ENCODE measurements at regions not wholly inside any gene's neighbourhood (a gene's known extent, or its start where the extent isn't known, plus 50 kb on each side); places are given as distances from the start of the nearest gene placed in this dataset.

- DNase-seq, result no peak
Measured at GRCh38 chr6:105954148-105954547, 132.0 kb upstream of the PRDM1 start.

- DNase-seq, result no peak
Measured at GRCh38 chr6:105952772-105953690, 133.1 kb upstream of the PRDM1 start.

DNA sequence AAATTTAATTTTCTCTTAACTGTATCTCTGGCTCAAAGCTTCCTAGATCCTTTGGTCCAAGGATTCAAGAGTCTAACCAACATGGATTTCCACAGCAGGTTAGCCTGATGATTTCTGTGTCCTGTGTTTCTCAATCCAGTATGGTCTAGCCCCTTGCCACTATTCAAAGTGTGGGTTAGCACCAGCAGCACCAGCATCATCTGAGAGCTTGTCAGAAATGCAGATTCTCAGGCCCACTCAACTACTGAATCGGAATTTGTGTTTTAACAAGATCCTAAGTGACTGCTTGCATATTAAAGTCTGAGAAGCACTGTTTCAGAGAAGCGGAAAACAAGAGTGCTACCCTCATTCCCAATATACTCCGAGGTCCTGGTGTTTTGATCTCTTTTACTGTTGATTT lies 133.8 kb upstream of the PRDM1 start:
- no peak for DNase-seq

DNA sequence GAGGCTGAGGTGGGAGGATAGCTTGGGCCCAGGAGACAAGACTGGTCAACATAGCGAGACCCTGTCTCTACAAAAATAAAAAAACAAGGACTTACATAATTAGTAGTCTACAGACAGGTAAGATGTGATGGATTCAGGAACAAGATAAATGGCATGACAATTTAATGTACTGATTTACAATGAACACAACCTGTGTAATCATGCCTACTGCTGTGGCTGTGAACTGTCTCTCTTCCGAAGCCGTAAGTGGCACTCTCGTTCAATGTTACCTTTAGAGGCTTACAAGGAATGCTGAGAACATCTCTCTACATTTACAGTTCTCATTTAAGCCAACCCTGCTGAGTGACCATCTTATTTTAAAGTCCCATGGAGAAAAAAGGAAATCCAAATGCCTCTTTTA lies 134.8 kb upstream of the PRDM1 start:
- no peak for DNase-seq

- no peak for DNase-seq
Measured at GRCh38 chr6:105949869-105950268, 136.3 kb upstream of the PRDM1 start.

- no peak for DNase-seq
Measured at GRCh38 chr6:105943514-105943913, 142.6 kb upstream of the PRDM1 start.

- DNase-seq, result no peak
Measured at GRCh38 chr6:105941621-105942412, 144.3 kb upstream of the PRDM1 start.

GRCh38 chr6:105940990-105941389 lies 145.1 kb upstream of the PRDM1 start:
- DNase-seq, result no peak

DNA sequence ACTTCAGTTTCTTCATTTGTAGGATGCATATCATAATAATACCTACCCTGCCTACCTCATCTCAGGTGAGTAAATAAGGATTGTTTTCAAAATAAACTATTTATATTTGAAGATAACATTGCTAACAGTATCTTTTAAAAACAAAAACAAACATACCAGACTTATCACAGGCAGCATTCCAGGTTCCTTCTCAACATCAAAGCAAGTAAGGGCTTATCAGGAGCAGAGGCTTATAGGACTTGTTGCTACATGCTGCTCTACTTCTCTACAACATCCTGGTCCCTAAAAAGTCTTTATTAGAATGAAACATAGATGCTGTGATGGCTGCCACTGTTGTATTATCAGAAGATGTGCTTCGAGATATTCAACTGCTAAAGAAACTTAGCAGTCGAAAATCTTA lies 149.2 kb upstream of the PRDM1 start:
- no peak for DNase-seq

GRCh38 chr6:105935416-105935815 lies 150.7 kb upstream of the PRDM1 start:
- DNase-seq, result no peak

GRCh38 chr6:105934708-105935107 lies 151.4 kb upstream of the PRDM1 start:
- DNase-seq, result no peak

DNA sequence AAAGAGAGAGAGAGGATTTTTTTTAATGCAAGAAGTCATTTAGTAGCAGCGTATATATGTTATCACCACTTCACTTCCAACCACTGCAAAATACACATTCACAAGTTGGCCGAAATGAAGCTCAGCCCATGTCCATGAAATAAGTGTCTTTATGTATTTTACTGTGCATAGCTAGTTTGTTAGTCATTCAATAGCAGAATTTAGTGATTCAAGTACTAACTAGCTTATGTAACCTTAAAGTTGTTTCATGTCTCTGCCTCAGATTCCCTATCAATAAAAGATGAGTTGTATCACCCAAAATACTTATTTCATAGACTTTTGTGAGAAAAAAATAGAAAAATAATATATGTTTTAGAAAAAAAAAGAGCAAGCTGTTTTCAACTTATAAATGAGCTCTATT lies 153.7 kb upstream of the PRDM1 start:
- no peak for DNase-seq

- peak; percentile 35 for DNase-seq
Measured at GRCh38 chr6:105929626-105930025, 156.5 kb upstream of the PRDM1 start.

GRCh38 chr6:105926318-105926717 lies 159.8 kb upstream of the PRDM1 start:
- peak; percentile 19 for DNase-seq

GRCh38 chr6:105925706-105926105 lies 160.4 kb upstream of the PRDM1 start:
- DNase-seq, result no peak

DNA sequence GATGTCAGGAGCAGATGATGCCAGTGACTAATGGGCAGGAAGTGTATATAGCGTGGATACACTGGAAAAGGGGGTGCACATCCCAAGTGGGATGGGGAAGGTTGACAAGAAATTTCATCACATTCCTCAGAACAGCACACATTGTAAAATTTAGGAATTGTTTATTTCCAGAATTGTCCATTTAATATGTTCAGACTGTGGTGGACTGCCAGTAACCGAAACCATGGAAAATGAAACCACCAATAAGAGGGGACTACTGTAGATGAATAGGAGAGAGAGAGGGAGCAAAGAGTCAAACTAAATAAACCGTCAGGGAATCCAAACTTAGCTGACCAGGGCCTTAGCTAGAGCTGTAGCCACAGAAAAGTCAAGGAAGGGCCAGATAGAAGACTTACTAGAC lies 164.4 kb upstream of the PRDM1 start:
- no peak for DNase-seq

DNA sequence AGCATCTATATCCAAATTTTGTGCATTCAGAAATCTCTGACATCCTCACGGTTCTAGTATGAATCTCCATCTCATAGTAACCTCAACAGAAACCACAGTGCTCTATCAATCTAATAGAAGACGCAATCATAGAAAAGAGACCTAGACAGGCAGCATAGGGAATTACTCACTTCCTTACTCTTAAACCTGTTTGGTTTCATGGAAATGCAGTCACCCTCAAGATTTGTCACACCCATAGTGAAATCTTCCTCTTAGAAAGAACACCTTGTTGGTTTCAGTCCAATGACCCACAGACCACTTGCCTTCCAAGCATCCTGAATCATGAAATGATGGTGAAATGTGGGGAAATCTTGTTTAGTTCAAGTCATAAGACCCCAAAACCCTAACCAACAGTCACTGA lies 166.1 kb upstream of the PRDM1 start:
- DNase-seq, result no peak

DNA sequence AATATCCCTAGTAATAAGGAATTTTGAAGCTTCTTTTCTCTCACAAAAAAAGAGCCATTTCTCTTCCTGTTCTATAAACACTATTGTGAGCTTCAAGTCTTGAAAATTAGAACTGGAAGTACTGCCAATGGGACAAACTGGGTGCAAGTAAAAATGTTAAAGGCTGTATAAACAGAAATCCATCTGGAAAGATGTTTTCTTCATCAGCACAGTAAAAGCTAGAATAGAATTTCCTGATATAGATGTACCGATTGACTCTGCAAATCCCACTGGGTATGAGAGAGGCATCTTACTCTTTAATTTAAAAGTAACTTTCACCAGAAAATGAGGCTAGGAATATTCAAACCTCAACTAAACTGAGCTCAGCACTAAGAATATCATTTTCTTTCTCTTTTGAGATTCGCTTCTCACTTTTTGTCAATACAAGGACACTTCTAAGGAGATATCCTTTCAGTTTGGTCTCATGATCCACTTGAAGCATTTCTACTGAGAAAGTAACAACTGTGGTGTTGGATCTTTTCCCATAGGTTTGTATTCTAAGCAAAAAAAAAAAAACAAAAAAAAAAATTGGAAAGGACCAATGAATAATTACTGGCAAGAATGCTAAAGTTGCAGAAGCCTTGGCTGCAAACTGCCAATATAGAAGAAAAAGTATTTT lies 169.0 kb upstream of the PRDM1 start:
- no peak for DNase-seq

DNA sequence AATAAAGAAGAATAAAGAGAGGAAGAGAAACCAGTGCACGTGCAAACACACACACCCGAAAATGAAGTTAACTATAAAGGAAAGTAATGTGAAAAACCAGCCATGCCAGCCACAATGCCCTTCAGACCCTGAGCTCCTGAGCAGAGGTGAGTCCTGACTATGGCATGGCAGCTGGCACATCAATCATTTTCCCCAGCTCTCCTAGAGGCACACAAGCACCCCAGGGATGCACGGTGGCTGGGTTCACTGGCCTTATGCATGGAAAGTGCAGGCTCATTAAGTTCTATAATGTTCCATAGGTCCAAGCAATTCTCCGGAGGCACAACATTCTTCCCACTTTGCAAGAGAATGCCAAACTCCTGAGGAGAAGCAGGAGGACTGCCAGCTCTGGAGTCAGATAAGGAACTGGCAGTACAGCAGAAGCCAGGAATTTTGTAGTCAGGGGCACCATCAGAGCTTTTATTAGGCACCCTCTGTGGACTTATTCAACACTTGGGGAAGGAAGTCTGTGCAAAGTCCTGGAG lies 175.0 kb upstream of the PRDM1 start:
- DNase-seq, result no peak

- DNase-seq, result no peak
Measured at GRCh38 chr6:105909106-105909505, 177.0 kb upstream of the PRDM1 start.

DNA sequence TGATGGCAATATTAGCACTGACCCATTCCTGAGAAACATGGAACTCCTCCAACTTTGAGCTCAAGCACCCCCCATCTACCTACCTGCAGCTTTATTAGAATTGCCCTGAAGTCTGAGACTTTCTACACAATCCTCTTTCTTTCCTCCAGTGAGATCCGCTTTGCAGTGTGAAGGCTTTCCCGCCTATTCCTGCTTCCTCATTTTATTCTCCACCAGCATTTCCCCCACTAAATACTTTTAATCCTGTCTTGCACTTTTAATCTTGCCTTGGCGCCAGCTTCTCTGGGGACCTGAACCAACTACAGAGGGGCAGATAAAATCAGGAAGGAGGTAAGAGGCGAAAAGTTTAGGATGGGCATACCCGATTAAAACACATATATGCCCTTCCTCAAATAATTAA lies 178.1 kb upstream of the PRDM1 start:
- peak; percentile 55 for DNase-seq

GRCh38 chr6:105907301-105907700 lies 178.8 kb upstream of the PRDM1 start:
- no peak for DNase-seq

DNA sequence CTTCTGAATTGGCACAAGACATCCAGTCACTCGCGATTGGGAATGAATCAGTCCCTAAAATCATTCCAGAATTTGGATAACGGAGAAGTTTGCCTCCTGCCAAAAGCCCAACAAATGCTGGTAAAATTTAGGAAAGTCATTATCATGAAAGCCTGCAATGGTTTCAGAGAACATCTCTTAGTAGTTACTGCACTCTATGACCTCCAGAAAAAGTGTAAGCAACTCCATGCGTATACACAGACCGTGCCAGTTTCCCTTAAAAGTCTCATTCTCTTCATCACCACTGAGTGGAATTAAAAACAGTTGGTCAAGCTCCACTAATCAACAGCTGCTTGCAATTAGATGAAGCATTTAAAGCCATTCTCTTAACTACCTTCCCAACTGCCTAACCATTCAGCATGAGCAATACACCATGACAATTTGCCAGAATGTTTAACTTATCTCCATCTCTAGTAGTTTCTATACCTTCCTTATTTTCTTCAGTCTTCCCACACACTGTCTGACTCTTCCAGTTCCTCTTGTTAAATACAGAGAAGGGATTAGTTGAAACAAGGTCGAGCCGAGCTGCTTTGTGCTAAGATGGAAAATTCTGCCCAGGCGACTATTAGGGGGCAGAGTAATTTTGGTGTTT lies 183.6 kb upstream of the PRDM1 start:
- DNase-seq, result peak; percentile 66

All from NCI-H82 (cell line).